GM12874 (cell line): ENCODE measurements at regions not wholly inside any gene's neighbourhood (a gene's known extent, or its start where the extent isn't known, plus 50 kb on each side); places are given as distances from the start of the nearest gene placed in this dataset.

ENCODE experiments used
- CTCF ChIP-seq: IDR thresholded peaks from 2 replicates; pipeline ENCODE4 v1.5.1; 2011; ENCODE audit warnings: low read depth, mild to moderate bottlenecking, control low read depth, low read length, moderate library complexity; ENCODE audit not compliant: insufficient read depth

- TF ChIP-seq CTCF, result no peak
Observed at GRCh38 chr11:38009932-38010331, 1411.9 kb upstream of the RAG2 start.

GRCh38 chr11:38006466-38006865 lies 1408.4 kb upstream of the RAG2 start:
- no peak for TF ChIP-seq CTCF

GRCh38 chr11:38005597-38005996 lies 1407.6 kb upstream of the RAG2 start:
- TF ChIP-seq CTCF, result no peak

- TF ChIP-seq CTCF, result no peak
Observed at GRCh38 chr11:37999171-37999570, 1401.1 kb upstream of the RAG2 start.

- no peak for TF ChIP-seq CTCF
Observed at GRCh38 chr11:37995886-37996285, 1397.8 kb upstream of the RAG2 start.

- TF ChIP-seq CTCF, result no peak
Observed at GRCh38 chr11:37988031-37988430, 1390.0 kb upstream of the RAG2 start.

- no peak for TF ChIP-seq CTCF
Observed at GRCh38 chr11:37984991-37985390, 1387.0 kb upstream of the RAG2 start.

- no peak for TF ChIP-seq CTCF
Observed at GRCh38 chr11:37978647-37979046, 1380.6 kb upstream of the RAG2 start.
